ENCODE measurements at regions not wholly inside any gene's neighbourhood (a gene's known extent, or its start where the extent isn't known, plus 50 kb on each side); places are given as distances from the start of the nearest gene placed in this dataset.

DNA sequence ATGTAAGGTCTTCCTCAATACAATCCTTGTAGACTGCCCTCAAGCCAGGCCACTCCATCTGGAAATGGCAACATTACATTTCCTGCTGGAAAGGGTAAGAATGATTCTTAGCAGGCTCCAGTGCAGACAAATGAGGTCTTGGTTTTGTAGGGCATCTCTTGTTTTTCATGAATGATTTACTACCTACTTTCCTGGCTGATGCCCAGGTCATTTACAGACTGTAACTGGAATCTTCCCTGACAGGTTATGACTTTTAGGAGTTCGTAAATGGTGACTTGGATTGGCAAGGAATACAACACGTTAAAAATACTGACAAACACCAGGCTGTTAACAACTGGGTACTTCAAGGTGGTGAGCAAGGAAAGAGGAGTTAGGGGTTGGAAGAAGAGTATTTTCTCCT is 510.5 kb upstream of the TNC start:
- Mint-ChIP-seq H3K4me3 (no peak overlapping the region), H3K36me3 (ENCODE audit: low read depth) (no peaks in the 10 kb centered on the region), H3K9me3 (no peaks in the 10 kb centered on the region), H3K27ac (no peak overlapping the region), H3K27me3 (no peaks in the 10 kb centered on the region), H3K4me1 (ENCODE audit: low read depth) (no peaks in the 10 kb centered on the region)
- intact Hi-C loops (cut with micrococcal nuclease), result no loop called here
- ATAC-seq, result no peak
- DNase-seq, result no peak
- ChIA-PET POLR2A (no interaction called here), CTCF (no interaction called here)
- TF ChIP-seq, protein P1, sequence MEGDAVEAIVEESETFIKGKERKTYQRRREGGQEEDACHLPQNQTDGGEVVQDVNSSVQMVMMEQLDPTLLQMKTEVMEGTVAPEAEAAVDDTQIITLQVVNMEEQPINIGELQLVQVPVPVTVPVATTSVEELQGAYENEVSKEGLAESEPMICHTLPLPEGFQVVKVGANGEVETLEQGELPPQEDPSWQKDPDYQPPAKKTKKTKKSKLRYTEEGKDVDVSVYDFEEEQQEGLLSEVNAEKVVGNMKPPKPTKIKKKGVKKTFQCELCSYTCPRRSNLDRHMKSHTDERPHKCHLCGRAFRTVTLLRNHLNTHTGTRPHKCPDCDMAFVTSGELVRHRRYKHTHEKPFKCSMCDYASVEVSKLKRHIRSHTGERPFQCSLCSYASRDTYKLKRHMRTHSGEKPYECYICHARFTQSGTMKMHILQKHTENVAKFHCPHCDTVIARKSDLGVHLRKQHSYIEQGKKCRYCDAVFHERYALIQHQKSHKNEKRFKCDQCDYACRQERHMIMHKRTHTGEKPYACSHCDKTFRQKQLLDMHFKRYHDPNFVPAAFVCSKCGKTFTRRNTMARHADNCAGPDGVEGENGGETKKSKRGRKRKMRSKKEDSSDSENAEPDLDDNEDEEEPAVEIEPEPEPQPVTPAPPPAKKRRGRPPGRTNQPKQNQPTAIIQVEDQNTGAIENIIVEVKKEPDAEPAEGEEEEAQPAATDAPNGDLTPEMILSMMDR (IDR thresholded peaks at IDR 0.05), result no peak

DNA sequence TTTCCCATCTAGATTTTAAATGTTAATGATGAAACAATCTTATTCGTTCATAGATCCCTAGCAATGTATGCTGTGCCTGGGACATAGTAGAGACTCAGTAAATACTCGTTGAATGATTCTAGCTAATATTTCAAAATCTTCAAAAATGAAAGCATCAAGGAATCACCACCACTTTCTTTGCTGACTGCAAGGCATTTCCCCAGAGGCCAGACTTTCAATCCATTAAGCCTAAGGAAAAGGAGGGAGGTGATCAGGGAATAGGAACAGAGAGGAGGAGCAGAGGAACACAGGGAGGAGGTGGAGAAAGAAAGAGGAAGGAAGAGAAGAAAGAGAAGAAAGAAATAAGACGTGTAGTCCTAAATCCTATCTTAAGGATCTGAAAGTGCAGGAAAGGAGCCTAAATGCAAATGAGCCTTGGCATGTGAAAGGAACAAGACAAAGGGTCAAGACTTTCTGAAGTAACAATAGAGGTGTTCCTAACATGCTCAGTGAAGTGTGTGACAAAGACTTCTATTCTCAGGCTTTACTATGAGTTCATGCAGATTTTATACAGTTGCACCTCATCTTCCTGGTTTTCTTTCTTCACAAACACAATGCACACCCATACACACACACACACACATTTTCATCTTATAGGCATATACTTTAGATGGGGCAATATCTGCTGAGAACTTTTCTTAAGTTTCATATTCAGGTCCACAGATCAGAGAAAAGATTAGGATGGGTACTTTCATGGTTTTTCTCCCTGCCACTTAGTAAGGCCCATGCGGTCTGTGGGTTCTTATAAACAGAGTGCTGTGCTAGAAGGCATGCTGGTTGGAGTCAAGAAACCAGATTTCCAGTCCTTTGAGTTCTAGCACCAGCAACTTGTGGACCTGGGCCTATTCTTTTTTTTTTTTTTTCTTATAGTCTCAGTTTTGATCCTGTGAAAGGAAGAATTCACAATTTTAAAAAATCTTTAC is 512.2 kb upstream of the TNC start:
- TF ChIP-seq, protein P1 (IDR thresholded peaks at IDR 0.05), result no peak
- H3K27ac Mint-ChIP-seq, result no peak overlapping the region
- no peak overlapping the region for H3K4me3 Mint-ChIP-seq
- H3K27me3 Mint-ChIP-seq, result no peaks in the 10 kb centered on the region
- intact Hi-C loops (cut with micrococcal nuclease), result no loop called here
- H3K9me3 Mint-ChIP-seq, result no peaks in the 10 kb centered on the region
- ChIA-PET CTCF (interaction anchor here (1.1 kb wide), 1 partner anchor 37 kb away, joined by 3 read pairs; no protein-coding TSS in a partner anchor), POLR2A (no interaction called here)
- H3K36me3 Mint-ChIP-seq (ENCODE audit: low read depth), result no peaks in the 10 kb centered on the region
- DNase-seq (no peak), ATAC-seq (no peak)
- H3K4me1 Mint-ChIP-seq (ENCODE audit: low read depth), result no peaks in the 10 kb centered on the region

DNA sequence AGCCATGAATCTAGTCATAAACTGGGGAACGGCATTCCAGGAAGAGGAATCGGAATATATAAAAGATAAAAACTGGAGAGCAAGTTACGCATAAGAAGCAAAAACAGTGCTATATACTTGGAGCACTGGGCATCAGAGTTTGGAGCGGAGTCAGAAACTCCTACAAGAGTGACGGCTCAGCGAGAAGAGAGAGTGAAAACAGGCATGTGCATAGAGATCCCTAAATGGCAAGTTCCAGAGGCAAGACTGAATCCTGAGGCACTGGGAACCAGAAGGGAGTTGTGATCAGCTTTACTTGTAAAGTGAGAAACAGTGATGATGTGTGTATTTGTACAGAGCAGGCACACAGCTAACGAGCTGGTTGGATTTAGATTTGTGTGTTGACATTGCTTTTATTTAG is 514.4 kb upstream of the TNC start:
- no peaks in the 10 kb centered on the region for H3K4me1 Mint-ChIP-seq (ENCODE audit: low read depth)
- CTCF ChIA-PET, result no interaction called here
- TF ChIP-seq, protein P1 (IDR thresholded peaks at IDR 0.05), result no peak
- H3K36me3 Mint-ChIP-seq (ENCODE audit: low read depth), result no peaks in the 10 kb centered on the region
- intact Hi-C loops (cut with micrococcal nuclease), result no loop called here
- POLR2A ChIA-PET, result no interaction called here
- no peak overlapping the region for H3K4me3 Mint-ChIP-seq
- no peaks in the 10 kb centered on the region for H3K27me3 Mint-ChIP-seq
- ATAC-seq, result no peak
- H3K27ac Mint-ChIP-seq, result no peak overlapping the region
- DNase-seq, result no peak
- H3K9me3 Mint-ChIP-seq, result no peaks in the 10 kb centered on the region

DNA sequence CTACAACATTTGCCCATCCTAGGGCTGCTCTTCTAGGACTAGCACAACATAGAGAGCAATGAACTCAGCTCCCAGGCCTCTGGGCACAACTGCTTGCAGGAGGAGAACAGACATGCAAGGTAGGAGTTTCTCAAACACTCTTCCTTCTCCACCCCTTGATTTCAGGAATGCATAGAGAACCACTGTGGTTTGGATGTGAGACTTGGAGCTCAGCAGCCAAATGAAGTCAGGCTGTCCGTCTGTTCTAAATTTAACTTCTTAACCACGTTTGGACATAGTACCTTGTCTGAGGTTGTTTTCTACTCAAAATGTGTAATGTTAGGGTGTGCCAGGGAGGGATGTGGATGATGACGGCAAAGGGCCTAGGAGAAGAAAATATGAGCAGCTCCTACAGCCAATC is 515.1 kb upstream of the TNC start:
- H3K4me3 Mint-ChIP-seq, result no peak overlapping the region
- ATAC-seq, result no peak
- no peaks in the 10 kb centered on the region for H3K27me3 Mint-ChIP-seq
- DNase-seq, result no peak
- intact Hi-C loops (cut with micrococcal nuclease), result no loop called here
- ChIA-PET POLR2A (no interaction called here), CTCF (no interaction called here)
- H3K27ac Mint-ChIP-seq, result no peak overlapping the region
- H3K4me1 Mint-ChIP-seq (ENCODE audit: low read depth), result no peaks in the 10 kb centered on the region
- no peaks in the 10 kb centered on the region for H3K36me3 Mint-ChIP-seq (ENCODE audit: low read depth)
- TF ChIP-seq, protein P1 (IDR thresholded peaks at IDR 0.05), result no peak
- H3K9me3 Mint-ChIP-seq, result no peaks in the 10 kb centered on the region

DNA sequence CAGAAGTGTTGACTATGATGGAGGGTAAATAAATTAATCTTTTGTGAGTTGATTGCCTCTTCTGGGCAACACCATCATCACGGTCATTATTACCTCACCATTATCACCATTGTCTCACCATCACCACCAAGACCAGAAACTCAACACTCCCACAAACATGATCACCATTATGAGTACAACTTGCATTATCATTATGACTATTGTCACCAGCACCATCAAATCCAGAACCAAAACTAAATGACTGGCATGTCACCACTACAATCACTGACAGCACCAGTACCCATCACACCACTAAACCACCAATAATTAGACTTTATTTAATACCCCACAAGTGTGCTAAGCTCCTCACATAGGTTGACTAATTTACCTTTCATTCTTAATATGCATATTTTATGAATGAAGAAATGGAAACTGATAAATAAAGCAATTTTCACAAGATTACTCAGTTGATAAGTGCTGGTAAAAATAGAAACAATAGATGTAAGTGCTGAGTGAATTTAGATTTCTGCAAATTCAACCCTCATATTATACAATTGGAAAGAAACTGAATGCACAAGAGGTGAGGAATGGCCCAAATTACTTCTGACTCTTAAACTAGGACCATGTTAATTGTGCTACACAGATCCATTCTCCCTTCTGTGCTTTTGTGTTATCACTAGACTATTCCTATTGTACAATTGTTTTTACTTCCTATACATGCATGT is 517.8 kb upstream of the PAPPA start:
- H3K27me3 Mint-ChIP-seq, result no peaks in the 10 kb centered on the region
- no peaks in the 10 kb centered on the region for H3K9me3 Mint-ChIP-seq
- H3K27ac Mint-ChIP-seq, result no peak overlapping the region
- TF ChIP-seq, protein P1 (IDR thresholded peaks at IDR 0.05), result no peak
- DNase-seq (no peak), ATAC-seq (no peak)
- H3K4me3 Mint-ChIP-seq, result no peak overlapping the region
- H3K36me3 Mint-ChIP-seq (ENCODE audit: low read depth), result no peaks in the 10 kb centered on the region
- intact Hi-C loops (cut with micrococcal nuclease), result no loop called here
- CTCF ChIA-PET, result no interaction called here
- POLR2A ChIA-PET, result no interaction called here
- H3K4me1 Mint-ChIP-seq (ENCODE audit: low read depth), result no peaks in the 10 kb centered on the region

All from activated CD8-positive, alpha-beta T cell treated with anti-CD3 and anti-CD28 coated beads for 36 hours (primary cell).